NCI-H2196 (cell line): ENCODE measurements at regions not wholly inside any gene's neighbourhood (a gene's known extent, or its start where the extent isn't known, plus 50 kb on each side); places are given as distances from the start of the nearest gene placed in this dataset.
"Not testable (repeated sequence)": the region's sequence is repeated elsewhere in the genome, so short reads cannot be mapped to it uniquely, and the experiment has no call there.

Experiments
- DNase-seq: peaks from one replicate; lab custom pipeline; 2025; ENCODE audit not compliant: unreplicated experiment; lab: John Stamatoyannopoulos, UW

DNA sequence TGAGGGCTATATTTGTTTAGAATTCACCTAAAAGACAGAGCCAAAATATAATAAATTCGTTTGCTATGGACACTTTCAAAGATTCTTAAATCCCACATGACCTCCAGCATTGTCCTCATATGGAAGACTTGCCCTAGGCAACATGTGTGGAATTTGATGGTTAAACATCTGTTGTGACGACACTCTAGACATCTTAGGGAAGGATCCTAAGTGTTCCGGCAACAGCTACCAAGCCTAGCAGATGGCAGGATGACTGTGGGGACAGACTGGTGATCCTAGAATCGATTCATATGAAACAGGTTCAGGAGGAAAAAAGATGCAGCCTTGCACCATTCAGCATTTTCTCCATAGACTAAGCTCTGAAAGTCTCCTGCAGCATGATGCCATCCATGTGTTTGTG is 77.6 kb upstream of the BACH2 start:
- no peak for DNase-seq

DNA sequence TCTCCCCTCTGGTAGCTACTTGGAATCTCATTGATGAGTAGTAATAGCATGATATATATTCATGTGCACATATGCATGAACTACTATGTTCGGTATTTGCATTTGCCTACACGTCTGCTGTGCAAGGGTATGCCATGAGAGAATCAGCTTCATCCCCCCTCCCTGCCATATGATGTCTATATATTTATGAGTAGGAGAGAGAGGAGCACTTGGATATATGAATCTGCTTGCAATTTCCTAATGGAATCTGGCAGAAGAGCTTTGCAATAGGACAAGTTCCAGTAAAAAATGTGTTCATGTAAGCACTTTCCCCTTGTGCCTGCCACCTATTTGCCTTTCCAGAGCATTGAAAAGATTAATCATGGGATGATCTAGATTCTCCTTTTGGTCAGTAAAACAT is 76.2 kb upstream of the BACH2 start:
- DNase-seq: no peak

DNA sequence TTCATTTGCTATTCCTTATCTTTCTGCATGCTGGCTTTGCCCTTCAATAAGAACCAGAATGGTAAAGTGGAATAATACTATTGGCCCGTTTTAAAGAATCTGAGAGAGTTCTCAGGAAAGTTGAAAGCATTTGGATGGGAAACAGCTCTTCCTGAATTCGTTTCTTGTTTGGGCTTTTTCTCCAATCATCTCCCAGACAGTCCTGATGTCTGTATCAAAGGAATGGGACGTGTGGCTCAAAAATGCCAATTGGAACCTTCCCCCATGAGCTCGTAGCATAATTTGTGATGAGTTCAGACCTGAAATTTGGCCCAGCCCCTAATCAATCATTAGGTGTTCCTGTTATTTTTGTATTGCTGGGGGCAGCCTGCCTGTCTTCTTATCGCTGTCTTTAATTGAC is 75.8 kb upstream of the BACH2 start:
- DNase-seq: no peak

DNA sequence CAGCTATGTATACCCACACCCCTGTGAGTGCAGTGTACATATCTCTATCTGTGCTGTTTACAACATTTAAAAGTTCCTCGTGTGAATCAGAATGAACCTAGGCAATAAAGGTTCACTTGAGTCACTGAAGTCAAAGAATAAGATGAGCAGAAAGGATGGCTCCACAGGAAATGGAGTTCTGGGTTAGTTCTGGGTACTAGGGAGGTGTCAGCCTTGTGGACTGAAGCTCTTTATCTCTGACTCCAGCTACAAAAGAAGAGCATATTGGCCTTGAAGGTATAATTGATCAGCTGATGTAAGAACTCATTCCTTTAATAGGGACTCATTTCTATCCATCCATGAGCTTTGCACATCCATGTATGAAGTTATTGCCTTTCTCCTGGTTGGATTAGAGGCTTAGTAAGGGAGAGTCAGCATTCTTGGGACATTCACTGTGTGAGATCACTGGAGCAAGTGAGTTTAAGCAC is 73.9 kb upstream of the BACH2 start:
- no peak for DNase-seq

DNA sequence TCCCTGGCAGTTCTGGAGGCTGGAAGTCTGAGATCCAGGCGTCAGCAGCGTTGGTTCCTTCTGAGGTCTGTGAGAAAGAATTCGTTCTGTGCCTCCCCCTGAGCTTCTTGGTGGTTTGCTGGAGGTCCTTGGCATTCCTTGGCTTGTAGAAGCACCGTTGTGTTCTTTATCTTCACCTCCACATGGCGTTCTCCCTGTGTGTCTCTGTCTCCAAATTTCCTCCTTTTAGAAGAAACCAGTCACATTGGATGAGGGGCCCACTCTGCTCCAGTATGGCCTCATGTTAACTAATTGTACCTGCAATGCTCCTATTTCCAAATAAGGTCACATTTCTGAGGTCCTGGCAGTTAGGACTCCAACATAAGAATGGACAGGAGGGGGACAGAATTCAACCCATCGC is 73.0 kb upstream of the BACH2 start:
- DNase-seq: no peak

DNA sequence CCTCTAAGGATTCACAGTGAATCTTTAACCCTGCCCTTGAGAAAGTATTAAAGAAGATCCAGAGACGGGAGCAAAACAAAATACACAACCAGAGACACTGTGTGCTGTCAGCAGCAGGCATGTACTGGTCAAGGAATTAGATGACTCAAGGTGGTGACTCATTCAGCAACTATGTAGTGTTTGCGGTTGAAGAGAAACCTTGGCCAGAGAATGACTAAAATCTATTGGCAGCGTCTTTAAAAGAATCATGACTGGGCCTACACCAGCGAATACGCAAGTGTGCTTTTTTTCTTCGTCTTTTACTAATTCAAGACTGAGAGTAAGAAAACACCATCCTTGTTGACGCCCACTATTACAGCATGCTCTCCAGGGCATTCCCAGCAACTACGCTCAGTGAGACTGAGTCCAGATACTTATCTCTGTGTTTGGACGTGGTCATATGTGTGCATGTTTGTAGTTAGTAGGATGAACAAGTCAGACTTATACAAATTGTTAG is 72.4 kb upstream of the BACH2 start:
- peak; percentile 52 for DNase-seq

DNA sequence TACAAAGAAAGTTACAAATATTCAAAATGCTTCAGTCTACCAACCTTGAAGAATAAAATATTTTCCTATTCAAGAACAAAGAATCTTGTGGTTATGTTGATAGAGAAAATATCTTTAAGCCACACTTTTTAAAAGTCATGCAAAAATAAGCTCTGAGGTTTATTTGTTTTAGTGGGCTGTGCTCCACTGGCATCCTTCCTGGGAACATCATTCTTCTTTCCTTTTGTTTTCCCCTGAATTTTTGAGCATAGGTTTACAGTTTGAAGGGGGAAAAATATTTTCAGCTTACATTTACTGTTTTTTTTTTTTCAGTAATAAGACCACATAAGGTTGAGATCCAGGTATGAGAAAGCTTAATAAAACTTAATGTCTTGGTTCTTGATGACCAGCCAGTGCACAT is 72.0 kb upstream of the BACH2 start:
- DNase-seq: no peak

DNA sequence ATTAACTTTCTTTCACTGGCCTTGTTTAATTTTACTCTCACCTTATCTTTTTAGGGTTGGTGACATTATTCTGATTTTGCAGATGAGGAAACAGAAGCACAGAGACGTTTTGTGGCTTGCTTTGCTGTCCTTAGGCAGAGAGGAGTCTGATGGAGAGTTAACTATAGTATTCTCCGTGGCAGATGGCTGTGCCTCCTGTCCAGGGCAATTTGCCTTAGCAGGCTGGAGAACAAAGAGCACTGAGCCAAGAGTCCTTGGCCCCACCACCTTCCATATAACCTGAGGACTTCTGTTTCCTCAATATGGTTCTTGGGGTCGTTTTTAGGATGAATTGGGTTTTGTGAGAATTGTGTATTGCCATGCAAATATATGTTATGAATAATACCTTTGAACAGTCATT is 71.4 kb upstream of the BACH2 start:
- DNase-seq: no peak

DNA sequence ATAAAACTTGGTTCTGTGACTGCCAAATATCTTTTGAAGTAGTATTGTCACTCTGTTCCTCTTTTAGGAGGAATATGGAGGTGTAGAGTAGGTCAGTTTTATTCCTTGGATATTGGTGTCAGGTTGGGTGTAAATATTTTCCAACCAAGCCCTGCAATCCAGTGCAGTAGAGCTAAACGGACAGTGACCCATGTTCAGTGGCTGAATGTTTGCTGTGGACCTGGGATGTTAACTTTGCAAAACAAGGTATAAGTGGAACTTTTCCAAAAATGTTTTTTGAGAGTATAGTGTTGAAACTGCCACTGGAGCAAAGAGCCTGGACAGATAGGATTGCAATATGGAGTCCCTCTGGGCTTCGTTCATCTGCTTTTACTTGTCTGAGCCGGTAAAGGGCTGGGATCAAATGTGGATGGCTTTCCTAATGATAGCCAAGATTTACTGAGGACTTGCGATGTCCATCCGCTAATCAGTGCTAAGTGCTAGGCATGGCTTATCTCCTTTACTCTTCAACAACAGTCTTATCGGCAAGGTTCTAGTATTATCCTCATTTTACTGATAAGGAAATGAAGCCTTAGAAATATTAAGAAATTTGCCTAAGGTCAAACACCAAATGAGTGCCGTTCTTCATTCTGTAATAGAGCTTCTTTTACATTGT is 69.0 kb upstream of the BACH2 start:
- DNase-seq: no peak

DNA sequence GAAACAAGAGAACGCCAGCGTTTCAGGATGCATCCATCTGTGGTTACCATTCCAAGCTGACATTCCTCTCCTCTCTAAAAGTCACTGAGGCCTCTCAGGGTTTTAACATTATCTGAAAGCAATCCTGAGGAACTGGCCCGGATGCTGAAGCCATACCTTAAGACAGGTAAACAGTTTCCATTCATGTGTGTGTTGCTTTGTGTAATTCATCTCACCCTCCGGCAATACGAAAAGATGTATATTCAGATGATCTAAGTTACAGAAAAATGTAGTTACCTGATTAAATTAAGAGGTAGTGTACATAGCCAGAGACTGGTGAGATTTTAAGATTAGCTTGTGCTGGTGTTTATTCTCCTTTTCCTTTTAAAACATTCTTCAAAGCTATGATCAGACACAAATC is 68.4 kb upstream of the BACH2 start:
- no peak for DNase-seq

DNA sequence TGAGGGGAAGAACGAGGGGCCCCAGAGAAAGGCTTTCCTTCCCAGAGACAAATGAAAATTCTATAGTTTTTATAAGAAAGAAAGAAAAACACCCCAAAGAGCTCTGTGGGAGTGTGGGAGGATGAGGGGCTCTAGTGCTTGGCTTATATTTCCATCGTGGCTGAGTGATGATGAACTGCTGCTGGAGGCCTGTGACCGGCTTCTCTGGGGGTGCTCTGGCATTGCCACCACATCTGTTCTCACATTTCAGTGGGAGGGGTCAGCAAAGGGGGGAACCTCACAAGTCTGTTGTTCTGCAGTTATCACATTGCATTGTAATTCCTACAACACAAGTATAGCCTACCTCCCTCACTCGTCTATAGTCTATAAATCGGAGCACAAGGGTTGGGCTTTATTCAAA is 67.6 kb upstream of the BACH2 start:
- DNase-seq: no peak

DNA sequence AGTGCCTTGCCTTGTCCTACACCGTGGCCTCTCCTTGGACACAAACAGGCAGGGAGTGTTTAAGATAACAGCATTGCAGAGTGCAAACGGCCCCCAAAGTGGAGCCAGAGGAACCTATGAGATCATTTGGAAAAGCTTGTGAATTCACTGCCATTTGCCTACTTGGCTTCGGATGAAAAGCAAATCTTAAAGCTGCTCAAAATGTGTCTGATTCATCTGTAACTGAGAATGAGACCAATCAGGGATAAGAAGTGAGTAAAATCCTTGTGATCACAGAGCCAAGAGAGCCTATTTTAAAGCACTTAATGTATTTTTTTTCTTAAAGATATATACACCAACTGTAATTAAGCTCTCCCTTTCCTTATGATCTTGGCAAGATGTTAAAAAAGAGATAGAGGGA is 65.7 kb upstream of the BACH2 start:
- DNase-seq: no peak

DNA sequence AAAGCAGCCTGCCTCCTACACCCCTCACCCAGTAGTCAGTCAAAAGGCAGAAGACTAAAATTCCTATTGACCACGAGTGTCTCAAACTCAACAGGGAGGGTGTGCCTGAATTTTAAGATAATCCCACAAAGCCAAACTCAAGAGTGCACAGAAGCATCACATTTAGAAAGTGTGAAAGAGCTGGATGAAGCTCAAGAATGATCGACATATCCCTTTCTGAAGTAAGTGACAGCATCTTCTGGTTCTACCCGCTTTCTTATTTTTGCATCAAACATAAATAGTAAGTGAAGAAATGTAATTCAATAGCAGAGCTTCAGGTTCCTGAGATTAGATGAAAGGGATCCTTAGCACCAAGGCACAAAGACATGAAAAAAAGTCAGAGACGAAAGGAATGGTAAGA is 64.5 kb upstream of the BACH2 start:
- DNase-seq: no peak

DNA sequence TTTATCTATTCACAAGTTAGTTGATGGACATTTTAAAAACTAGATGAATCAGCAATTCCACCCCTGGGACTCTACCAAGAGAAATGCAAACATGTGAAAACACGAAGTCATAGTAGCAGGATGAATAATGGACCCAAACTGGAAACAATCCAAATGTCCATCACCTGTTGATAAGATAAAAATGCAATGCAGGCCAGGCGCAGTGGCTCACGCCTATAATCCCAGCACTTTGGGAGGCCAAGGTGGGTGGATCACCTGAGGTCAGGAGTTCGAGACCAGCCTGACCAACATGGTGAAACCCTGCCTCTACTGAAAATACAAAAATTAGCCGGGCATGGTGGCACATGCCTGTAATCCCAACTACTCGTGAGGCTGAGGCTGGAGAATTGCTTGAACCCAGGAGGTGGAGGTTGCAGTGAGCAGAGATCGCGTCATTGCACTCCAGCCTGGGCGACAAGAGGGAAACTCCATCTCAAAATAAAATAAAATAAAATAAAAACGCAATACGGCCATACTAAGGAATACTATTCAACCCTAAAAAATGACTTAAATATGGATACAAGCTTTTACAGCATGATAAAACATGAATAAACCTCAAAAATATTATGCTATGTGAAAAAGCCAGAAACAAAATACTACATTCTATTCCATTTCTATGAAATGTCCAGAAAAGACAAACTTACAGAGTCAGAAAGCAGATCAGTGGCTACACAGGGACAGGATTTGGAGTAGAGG is 61.6 kb upstream of the BACH2 start:
- DNase-seq: not testable (repeated sequence)

DNA sequence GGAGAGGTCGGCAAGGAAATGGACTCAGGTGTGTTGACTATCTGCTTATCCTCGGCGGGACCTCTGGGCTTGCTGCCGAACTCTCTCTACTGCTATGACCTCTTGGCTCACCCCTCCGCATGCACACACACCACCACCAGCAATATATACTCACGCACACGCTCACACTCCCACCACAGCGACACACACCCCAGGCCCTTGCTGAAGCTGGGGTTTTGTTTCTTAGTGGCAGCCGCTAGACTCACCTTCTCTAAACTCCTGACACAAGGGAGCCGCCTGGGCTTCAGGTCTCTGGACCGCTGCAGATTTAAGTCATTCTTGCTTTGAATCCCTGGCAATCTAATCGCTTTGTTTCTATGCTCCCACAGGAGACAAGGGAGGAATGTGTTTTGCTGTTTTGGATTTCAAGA is 59.4 kb upstream of the BACH2 start:
- no peak for DNase-seq

DNA sequence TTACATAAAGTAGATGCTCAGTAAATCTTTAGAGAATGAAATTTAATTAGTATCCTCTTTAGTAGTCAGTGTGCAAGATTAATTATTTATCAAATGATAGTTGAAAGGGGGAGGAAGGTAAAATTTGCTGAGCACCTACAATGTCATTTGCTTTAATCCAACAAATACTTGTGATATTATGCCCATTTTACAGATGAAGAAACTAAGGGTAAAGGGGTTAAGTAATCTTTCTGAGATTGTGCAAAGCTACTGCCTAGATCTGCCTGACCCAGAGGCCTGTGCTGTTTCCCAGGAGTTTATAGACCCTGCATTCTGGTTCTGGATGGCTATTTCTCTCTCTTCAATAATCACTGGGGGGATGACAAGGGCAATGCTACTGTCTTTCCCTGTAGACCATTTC is 58.3 kb upstream of the BACH2 start:
- DNase-seq: no peak

DNA sequence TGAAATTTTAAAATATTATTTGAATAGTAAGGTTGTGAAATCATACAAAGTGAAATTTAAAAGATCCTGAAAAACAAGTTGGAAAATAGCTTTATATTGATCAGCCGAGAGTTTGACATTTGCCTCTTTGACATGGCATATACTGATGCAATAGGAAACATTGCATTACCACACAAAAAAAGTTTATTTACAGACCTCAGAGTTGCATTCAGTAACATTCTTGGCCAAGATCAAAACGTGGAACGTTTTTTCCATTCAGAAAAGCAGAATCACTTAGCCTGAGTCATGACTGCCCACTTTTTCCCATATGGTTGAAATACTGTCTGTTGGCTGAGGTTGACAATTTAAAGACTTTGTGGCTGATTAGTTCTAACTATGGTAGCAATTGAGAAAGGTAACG is 55.1 kb upstream of the BACH2 start:
- no peak for DNase-seq

DNA sequence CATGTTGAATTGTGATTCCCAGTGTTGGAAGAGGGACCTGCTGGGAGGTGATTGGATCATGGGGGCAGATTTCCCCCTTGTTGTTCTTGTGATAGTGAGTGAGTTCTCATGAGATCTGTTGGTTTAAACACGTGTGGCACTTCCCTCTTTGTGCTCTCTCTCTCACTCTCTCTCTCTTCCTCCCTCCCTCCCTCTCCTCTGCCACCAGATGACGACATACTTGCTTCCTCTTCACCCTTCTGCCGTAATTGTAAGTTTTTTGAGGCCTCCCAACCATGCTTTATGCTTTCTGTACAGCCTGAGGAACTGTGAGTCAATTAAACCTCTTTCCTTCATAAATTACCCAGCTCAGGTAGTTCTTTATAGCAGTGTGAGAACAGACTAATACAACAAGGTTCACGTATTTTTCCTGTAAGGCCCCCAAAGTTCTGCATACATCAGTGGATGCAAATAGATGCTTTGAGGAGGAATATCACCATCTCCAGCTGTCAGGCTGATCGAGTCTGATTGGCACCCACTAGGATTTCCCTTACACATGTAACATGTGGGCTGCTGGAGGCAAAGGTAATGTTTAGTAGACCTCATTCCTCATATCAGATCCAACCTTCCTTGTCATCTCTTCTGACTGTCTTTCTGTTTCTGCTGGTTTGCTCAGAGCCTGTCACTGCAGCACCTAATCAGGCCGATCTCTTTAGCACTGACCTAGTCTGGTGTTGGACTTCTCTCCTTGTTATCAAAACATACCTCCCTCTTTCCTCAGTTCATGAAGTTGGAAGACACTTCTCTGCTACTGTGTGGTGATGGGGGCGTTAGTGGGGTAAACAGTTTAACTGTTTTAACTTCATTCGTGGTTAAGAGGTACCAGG is 54.3 kb upstream of the BACH2 start:
- no peak for DNase-seq

DNA sequence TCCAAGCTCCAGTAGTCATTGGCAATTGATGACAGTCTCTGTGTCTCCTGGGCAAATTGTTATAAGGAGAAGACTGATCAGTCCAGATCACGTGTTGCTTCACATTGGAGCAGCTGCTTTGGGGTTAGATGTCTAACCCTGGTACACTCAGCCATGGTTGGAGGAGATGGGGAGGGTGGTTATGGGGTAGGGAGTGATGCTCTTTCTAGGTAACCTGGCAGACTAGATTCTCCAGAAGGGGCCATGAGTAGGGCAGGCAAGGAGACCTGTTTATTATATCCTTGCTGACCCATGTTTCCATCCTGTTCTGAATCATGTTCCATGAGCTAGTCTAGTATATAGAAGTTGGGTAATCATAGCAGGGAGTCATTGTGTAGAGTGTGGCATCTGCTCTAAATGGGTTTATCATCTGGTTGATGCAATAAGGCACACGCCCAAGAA is 50.8 kb upstream of the BACH2 start:
- DNase-seq: no peak

DNA sequence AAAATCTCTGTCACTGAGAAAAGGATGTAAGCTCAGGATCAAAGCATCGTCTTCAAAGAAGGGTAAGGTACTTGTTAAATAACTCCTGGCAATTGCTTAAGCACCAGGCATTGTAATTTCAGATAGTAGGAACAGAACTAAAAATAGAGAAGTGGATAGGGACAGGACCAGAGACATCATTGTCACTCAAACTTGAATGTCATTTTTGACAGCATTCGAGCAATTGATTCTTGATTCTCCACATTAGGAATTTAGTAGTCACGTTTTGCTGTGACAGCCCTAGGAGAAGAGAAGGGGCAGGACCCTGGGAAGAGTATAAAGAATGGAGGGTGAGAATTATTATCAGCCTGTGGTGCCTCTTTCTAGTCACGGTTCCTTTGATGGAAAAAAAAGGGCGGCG is 50.1 kb upstream of the BACH2 start:
- DNase-seq: no peak
